Right lobe of liver (tissue), 6 donors: ENCODE measurements at regions not wholly inside any gene's neighbourhood (a gene's known extent, or its start where the extent isn't known, plus 50 kb on each side); places are given as distances from the start of the nearest gene placed in this dataset.

ENCODE experiments used
- ATAC-seq, 4 donors: fragments of 200-7000 bp; cut with Tn5 transposase; one replicate each; pipeline ENCODE4 v1.9.1; 2020; ENCODE audit warnings: mild to moderate bottlenecking in 4 of 4, moderate library complexity in 4 of 4
- DNase-seq, 3 donors: peaks; one replicate each; pipeline ENCODE4 v3.0.0-alpha.2; 2020
- H3K27ac ChIP-seq, 3 donors: fragments of 200-600 bp; one replicate each; pipeline ENCODE4 v1.8.0; 2022
- H3K27me3 ChIP-seq, 2 donors: fragments of 200-600 bp; one replicate each; pipeline ENCODE4 v1.8.0; 2022
- H3K36me3 ChIP-seq, 4 donors: fragments of 200-600 bp; sonication (generic) in 1 of 4; one replicate each; pipeline versions ENCODE4 v1.5.1 to v1.8.0; 2017 to 2022; ENCODE audit warnings: control low read depth in 1 of 4
- H3K4me1 ChIP-seq, 4 donors: fragments of 200-600 bp; sonication (generic) in 1 of 4; one replicate each; pipeline versions ENCODE4 v1.5.1 to v1.8.0; 2017 to 2022; ENCODE audit warnings: control low read depth in 1 of 4
- H3K4me3 ChIP-seq, 3 donors: fragments of 200-600 bp; one replicate each; pipeline ENCODE4 v1.8.0; 2022
- H3K9me3 ChIP-seq, 4 donors: fragments of 200-600 bp; sonication (generic) in 1 of 4; one replicate each; pipeline versions ENCODE4 v1.5.1 to v1.8.0; 2017 to 2022; ENCODE audit warnings: control low read depth in 1 of 4
- CTCF ChIP-seq, 4 donors: fragments of 200-600 bp in 3 of 4; fragments of 450-650 bp in 1 of 4; IDR thresholded peaks; one replicate each; pipeline versions ENCODE4 v1.5.1 to v1.8.0; 2016 to 2022; ENCODE audit warnings: antibody characterized with exemption in 4 of 4, mild to moderate bottlenecking in 2 of 4
- POLR2A ChIP-seq: fragments of 450-650 bp; IDR thresholded peaks from one replicate; pipeline ENCODE4 v1.6.1; 2017; ENCODE audit warnings: antibody characterized with exemption, mild to moderate bottlenecking
- WGBS: methylation state at CpG from one replicate; pipeline ENCODE4 v1.1.6; 2018; ENCODE audit warnings: low coverage, low lambda C conversion rate; ENCODE audit not compliant: insufficient coverage; ENCODE audit errors: missing lambda C conversion rate; 5-methylcytosine and 5-hydroxymethylcytosine counted together
- intact Hi-C, 2 donors: fragments of 100-400 bp; cut with DNase I; formaldehyde crosslinking; loops; one replicate each; pipeline versions ENCODE4 v1.11.2 to v1.14.1; 2022
- donor health status: DM: no; HTN: yes; CAD: no.
- donor health status: DM: no; HTN: no; CAD: no.
- donor health status: DM: no; HTN: no; CAD: no.
- donor health status: DM: no; HTN: yes; CAD: no.
- donor health status: DM: no; HTN: yes; CAD: no.

- no peaks in the 10 kb centered on the region for H3K9me3 ChIP-seq
- H3K4me1 ChIP-seq: no peaks in the 10 kb centered on the region
- no peaks in the 10 kb centered on the region for H3K36me3 ChIP-seq
- TF ChIP-seq CTCF (IDR thresholded peaks at IDR 0.05): no peak
- TF ChIP-seq POLR2A: no peak
- H3K27me3 ChIP-seq: no peaks in the 10 kb centered on the region
- ATAC-seq (no peak), DNase-seq (no peak)
- intact Hi-C loops: no loop called here
- no peak overlapping the region for H3K27ac ChIP-seq
- WGBS: 24% methylated on average over 2 of the region's 2 CpGs
- H3K4me3 ChIP-seq: no peak overlapping the region
Measured at GRCh38 chr4:137702512-137702911, 170.2 kb upstream of the PCDH18 start.

- Histone ChIP-seq H3K36me3 (no peaks in the 10 kb centered on the region), H3K9me3 (no peaks in the 10 kb centered on the region), H3K27me3 (no peaks in the 10 kb centered on the region), H3K4me3 (no peak overlapping the region), H3K27ac (no peak overlapping the region), H3K4me1 (no peaks in the 10 kb centered on the region)
- ATAC-seq (no peak), DNase-seq (no peak)
- WGBS: 40% methylated on average over 1 of the region's 1 CpG
- TF ChIP-seq POLR2A (no peak), CTCF (IDR thresholded peaks at IDR 0.05) (no peak)
- intact Hi-C loops: no loop called here
Measured at GRCh38 chr4:137701401-137701800, 169.1 kb upstream of the PCDH18 start.

GRCh38 chr4:137700751-137701150, 168.5 kb upstream of the PCDH18 start:
- no peaks in the 10 kb centered on the region for H3K36me3 ChIP-seq
- intact Hi-C loops: no loop called here

GRCh38 chr4:137700072-137700471, 167.8 kb upstream of the PCDH18 start:
- no peak for TF ChIP-seq POLR2A
- TF ChIP-seq CTCF (IDR thresholded peaks at IDR 0.05): no peak
- H3K9me3 ChIP-seq: no peaks in the 10 kb centered on the region
- H3K4me1 ChIP-seq: no peaks in the 10 kb centered on the region
- no peak for ATAC-seq
- intact Hi-C loops: no loop called here
- 23% methylated on average over 1 of the region's 1 CpG for WGBS
- H3K4me3 ChIP-seq: no peak overlapping the region
- H3K27ac ChIP-seq: no peak overlapping the region
- no peaks in the 10 kb centered on the region for H3K36me3 ChIP-seq
- no peak for DNase-seq
- H3K27me3 ChIP-seq: no peaks in the 10 kb centered on the region

More at GRCh38 chr4:137700751-137701150, 168.5 kb upstream of the PCDH18 start:
- DNase-seq (no peak), ATAC-seq (peak; percentile 29 to 63 (median 45))
- H3K27me3 ChIP-seq: no peaks in the 10 kb centered on the region
- WGBS: 55% methylated on average over 4 of the region's 4 CpGs
- TF ChIP-seq CTCF (IDR thresholded peaks at IDR 0.05) (no peak), POLR2A (no peak)
- H3K4me1 ChIP-seq: no peaks in the 10 kb centered on the region
- no peaks in the 10 kb centered on the region for H3K9me3 ChIP-seq
- no peak overlapping the region for H3K27ac ChIP-seq
- H3K4me3 ChIP-seq: no peak overlapping the region

- TF ChIP-seq CTCF (IDR thresholded peaks at IDR 0.05): no peak
- intact Hi-C loops: no loop called here
- Histone ChIP-seq H3K36me3 (no peaks in the 10 kb centered on the region), H3K4me1 (no peaks in the 10 kb centered on the region), H3K4me3 (no peak overlapping the region), H3K9me3 (no peaks in the 10 kb centered on the region), H3K27me3 (no peaks in the 10 kb centered on the region), H3K27ac (no peak overlapping the region)
- ATAC-seq (no peak), DNase-seq (no peak)
- 79% methylated on average over 1 of the region's 1 CpG for WGBS
Measured at GRCh38 chr4:137694138-137694537, 161.8 kb upstream of the PCDH18 start.
